Fibroblast of pulmonary artery (primary cell): ENCODE measurements at regions not wholly inside any gene's neighbourhood (a gene's known extent, or its start where the extent isn't known, plus 50 kb on each side); places are given as distances from the start of the nearest gene placed in this dataset.

Experiments used
- DNase-seq: peaks from one replicate; pipeline ENCODE4 v3.0.0-alpha.2; 2010; ENCODE audit warnings: low read depth
- H3K4me3 ChIP-seq: replicated peaks from 2 replicates; pipeline ENCODE4 v1.5.1; 2011; ENCODE audit warnings: low read depth, mild to moderate bottlenecking, control low read depth, low read length, moderate library complexity
- TF ChIP-seq, protein P1 (sequence below): IDR thresholded peaks from 2 replicates; pipeline ENCODE4 v1.5.1; 2011; ENCODE audit warnings: mild to moderate bottlenecking, control low read depth, low read length, inconsistent platforms; ENCODE audit errors: missing control alignments

DNA sequence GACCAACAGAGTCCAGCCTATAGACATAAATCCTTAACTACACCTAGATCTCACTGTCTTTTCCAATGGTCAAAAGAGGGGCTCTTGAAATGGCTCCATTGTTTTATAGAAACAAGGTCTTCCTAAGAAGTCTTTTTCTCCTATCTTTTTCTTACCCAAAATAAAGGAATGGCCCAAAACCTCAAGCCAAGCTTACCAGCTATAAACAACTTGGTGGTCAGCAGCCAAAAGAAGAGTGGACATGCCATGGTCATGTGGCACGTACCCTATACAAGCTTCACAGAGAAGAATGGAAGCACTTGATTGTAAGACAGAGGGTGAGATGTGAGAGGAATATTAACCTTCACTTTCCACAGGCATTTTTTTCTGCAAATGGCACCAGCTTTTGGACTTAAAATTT lies 82.1 kb upstream of the GNAO1 start:
- TF ChIP-seq, protein P1, sequence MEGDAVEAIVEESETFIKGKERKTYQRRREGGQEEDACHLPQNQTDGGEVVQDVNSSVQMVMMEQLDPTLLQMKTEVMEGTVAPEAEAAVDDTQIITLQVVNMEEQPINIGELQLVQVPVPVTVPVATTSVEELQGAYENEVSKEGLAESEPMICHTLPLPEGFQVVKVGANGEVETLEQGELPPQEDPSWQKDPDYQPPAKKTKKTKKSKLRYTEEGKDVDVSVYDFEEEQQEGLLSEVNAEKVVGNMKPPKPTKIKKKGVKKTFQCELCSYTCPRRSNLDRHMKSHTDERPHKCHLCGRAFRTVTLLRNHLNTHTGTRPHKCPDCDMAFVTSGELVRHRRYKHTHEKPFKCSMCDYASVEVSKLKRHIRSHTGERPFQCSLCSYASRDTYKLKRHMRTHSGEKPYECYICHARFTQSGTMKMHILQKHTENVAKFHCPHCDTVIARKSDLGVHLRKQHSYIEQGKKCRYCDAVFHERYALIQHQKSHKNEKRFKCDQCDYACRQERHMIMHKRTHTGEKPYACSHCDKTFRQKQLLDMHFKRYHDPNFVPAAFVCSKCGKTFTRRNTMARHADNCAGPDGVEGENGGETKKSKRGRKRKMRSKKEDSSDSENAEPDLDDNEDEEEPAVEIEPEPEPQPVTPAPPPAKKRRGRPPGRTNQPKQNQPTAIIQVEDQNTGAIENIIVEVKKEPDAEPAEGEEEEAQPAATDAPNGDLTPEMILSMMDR = no peak
- no peak for DNase-seq
- no peak overlapping the region for H3K4me3 ChIP-seq

DNA sequence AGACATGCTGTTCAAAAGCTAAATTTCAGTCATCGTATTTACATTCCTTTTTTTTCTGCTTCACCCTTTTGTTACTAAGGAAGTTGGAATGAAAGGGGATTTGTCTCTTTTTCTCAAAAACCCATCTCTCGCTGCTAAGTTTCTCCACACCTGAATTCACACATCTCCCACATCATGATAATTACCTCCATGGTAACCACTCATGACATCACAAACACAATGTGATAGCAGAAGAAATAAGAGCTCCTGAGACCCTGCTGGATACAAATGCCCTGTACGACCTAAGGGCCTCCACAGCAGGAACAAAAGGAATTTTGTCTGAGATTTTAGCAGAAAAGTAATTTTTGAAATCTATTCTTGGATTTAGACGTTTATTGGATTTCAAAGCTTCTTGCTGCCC lies 82.6 kb upstream of the GNAO1 start:
- H3K4me3 ChIP-seq = no peak overlapping the region
- no peak for DNase-seq
- TF ChIP-seq, protein P1 = no peak

DNA sequence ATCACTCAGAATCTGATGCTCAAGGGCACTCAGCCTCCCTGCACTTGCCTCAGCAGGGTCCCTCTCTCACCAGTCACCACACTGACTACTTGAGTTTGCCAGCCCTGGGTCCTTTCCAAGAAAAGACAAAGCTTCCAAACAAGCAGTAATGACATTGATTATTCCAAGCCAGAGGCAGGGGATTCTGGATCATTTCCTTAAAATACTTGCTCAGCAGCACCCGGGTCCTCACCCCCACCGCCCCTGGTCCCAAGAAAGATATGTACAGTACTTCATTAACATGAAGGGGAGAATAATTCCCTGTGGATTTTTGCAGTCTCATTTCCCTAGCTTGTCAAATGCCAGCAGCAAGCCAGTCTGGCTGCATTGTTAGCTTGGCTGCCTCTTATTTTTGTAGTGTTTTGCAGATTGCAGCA lies 83.2 kb upstream of the GNAO1 start:
- TF ChIP-seq, protein P1 = no peak
- no peak overlapping the region for H3K4me3 ChIP-seq
- DNase-seq = no peak

DNA sequence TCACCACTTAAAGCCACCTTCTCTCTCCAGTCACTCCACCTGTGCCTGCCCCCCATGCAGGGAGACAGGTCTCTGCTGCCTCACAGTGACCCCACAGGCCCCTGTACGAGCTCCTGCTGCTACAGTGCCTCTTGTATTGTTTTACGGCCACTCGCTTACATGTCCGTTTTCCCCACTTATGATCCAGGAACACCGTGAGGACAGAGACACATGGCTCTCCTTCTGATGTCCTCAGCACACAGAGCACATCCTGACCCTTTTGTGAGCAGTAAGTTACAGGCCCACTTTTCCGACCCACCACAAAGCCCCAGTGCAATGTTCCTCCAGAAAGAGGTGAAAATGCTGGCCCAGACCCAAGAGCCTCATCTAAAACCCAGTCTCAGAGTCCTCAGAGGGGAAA lies 84.8 kb upstream of the GNAO1 start:
- DNase-seq = no peak
- H3K4me3 ChIP-seq = no peak overlapping the region

DNA sequence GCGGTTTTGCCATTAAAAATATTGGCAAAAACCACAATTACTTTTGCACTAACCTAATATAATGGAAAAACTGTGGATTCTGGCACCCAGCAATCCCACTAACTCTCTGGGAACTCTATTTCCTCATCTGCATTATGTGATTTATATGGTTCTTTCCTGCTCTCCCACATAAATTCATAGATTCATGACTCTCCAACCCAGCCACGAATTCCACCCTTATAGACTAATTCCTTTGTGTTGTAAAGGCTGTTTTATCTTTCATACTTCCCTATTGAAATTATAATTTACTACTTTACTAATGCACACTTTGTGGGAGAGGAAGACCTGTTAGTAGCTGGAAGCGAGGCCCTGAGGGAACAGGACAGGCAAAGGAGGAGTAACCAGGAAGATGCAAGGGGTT lies 88.4 kb upstream of the GNAO1 start:
- TF ChIP-seq, protein P1 = no peak
- no peak for DNase-seq
- no peak overlapping the region for H3K4me3 ChIP-seq

More for the DNA sequence above, 84.8 kb upstream of the GNAO1 start:
- TF ChIP-seq, protein P1 = no peak

DNA sequence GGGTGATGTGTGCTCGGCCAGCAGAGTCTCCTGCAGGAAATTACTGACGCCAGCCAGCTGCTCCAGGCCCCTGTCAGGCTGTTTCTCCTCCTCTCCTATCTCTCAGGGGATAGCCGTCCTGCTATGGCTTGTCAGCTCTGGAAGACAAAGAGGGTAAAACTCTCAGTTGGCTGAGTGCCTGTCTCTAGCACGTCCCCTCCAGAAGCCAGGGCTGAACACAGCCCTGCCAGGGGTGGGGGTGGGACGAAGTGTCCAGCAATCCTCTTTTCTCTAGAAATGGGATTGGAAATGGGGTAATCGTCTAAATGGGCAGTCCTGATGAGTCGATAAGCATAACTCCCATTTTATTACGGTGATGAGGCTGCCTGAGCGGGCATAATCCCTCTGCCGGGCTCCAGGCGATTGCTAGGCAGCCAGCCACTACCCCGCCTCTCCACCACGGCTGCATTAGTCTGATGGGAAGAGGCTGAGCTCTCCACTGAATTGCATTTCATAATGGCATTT lies 89.1 kb upstream of the GNAO1 start:
- DNase-seq = peak; percentile 6
- TF ChIP-seq, protein P1 = no peak
- H3K4me3 ChIP-seq = no peak overlapping the region

DNA sequence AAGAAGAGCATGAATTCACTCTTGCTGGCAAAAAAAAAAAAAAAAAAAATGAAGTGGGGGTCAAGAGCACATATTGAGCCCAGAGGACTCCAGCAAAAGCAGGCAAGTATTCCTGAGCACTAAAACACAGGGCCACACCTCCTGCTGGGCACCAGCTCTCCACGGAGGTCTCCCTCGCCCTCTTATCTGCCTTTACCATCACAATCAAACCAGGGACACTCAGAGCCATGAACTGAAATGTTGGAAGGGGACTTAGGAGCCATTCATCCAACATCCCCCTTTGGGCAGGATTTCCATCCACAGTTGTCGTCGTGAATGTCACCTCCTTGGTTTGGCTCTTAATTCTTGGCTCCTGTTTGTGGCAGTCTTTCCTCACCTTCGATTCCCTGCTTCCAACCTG lies 89.8 kb upstream of the GNAO1 start:
- no peak for DNase-seq
- no peak overlapping the region for H3K4me3 ChIP-seq
- TF ChIP-seq, protein P1 = no peak
